Coronary artery (tissue), 2 donors: ENCODE measurements at regions not wholly inside any gene's neighbourhood (a gene's known extent, or its start where the extent isn't known, plus 50 kb on each side); places are given as distances from the start of the nearest gene placed in this dataset.

ENCODE experiments used
- DNase-seq: peaks from one replicate; pipeline ENCODE4 v3.0.0-alpha.2; 2017; ENCODE audit warnings: low spot score
- H3K27ac ChIP-seq, 2 donors: fragments of 200-600 bp; sonication (generic); one replicate each; pipeline ENCODE4 v1.5.1; 2016 to 2019
- H3K4me3 ChIP-seq: fragments of 200-600 bp; sonication (generic); 2 replicates; pipeline ENCODE4 v1.5.1; 2016; ENCODE audit warnings: mild to moderate bottlenecking, moderate library complexity
- CTCF ChIP-seq: fragments of 200-600 bp; sonication (generic); IDR thresholded peaks from one replicate; pipeline ENCODE4 v1.5.1; 2019; ENCODE audit warnings: antibody characterized with exemption

- DNase-seq, result no peak
- Histone ChIP-seq H3K4me3 (no peak overlapping the region), H3K27ac (no peak overlapping the region)
- no peak for TF ChIP-seq CTCF
Measured at GRCh38 chr17:77511514-77512061, 370.8 kb downstream of the SEC14L1 start.

- TF ChIP-seq CTCF, result no peak
- Histone ChIP-seq H3K27ac (no peak overlapping the region), H3K4me3 (no peak overlapping the region)
- peak; percentile 35 for DNase-seq
Measured at GRCh38 chr17:77512062-77512946, 371.5 kb downstream of the SEC14L1 start.

GRCh38 chr17:77513045-77513444 lies 372.3 kb downstream of the SEC14L1 start:
- TF ChIP-seq CTCF, result no peak

GRCh38 chr17:77515227-77515626 lies 374.5 kb downstream of the SEC14L1 start:
- no peak for TF ChIP-seq CTCF
- DNase-seq, result no peak
- Histone ChIP-seq H3K27ac (no peak overlapping the region), H3K4me3 (no peak overlapping the region)

More at GRCh38 chr17:77513045-77513444, 372.3 kb downstream of the SEC14L1 start:
- Histone ChIP-seq H3K27ac (no peak overlapping the region), H3K4me3 (no peak overlapping the region)
- no peak for DNase-seq

- no peak overlapping the region for H3K27ac ChIP-seq
- TF ChIP-seq CTCF, result no peak
- peak; percentile 12 for DNase-seq
- no peak overlapping the region for H3K4me3 ChIP-seq
Measured at GRCh38 chr17:77516902-77517301, 376.1 kb downstream of the SEC14L1 start.

- H3K4me3 ChIP-seq, result no peak overlapping the region
- TF ChIP-seq CTCF, result no peak
- DNase-seq, result peak; percentile 24
- no peak overlapping the region for H3K27ac ChIP-seq
Measured at GRCh38 chr17:77521076-77521475, 380.3 kb downstream of the SEC14L1 start.

GRCh38 chr17:77523540-77523939 lies 382.8 kb downstream of the SEC14L1 start:
- TF ChIP-seq CTCF, result no peak
- DNase-seq, result peak; percentile 21
- no peak overlapping the region for H3K4me3 ChIP-seq
- H3K27ac ChIP-seq, result no peak overlapping the region
